ENCODE measurements at regions not wholly inside any gene's neighbourhood (a gene's known extent, or its start where the extent isn't known, plus 50 kb on each side); places are given as distances from the start of the nearest gene placed in this dataset.

GRCh38 chr14:28913056-28913455 is 146.5 kb downstream of the FOXG1 start:
- intact Hi-C loops (cut with micrococcal nuclease) (no loop called here), in situ Hi-C loops (cut with MboI) (no loop called here)
- no TSS peak for BruUV-seq (replicated peaks)
- 25% methylated on average over 1 of the region's 1 CpG for WGBS (ENCODE audit: insufficient coverage, low coverage, missing lambda C conversion rate)
- Histone ChIP-seq H3K4me3 (no peak overlapping the region), H3K9me3 (replicated peaks; ENCODE audit: control insufficient read depth, insufficient read depth, low read depth, low read length) (no peaks in the 10 kb centered on the region), H3K79me2 (ENCODE audit: control insufficient read depth, insufficient read depth, low read length) (no peaks in the 10 kb centered on the region), H4K20me1 (replicated peaks; ENCODE audit: control insufficient read depth, insufficient read depth, low read length) (no peaks in the 10 kb centered on the region), H3K9me1 (ENCODE audit: control insufficient read depth, insufficient read depth, low read length) (no peaks in the 10 kb centered on the region), H3K4me1 (replicated peaks in 1 of 2; ENCODE audit: control insufficient read depth in 2 of 2, insufficient read depth in 2 of 2, low read length in 2 of 2) (no peaks in the 10 kb centered on the region), H3K27me3 (ENCODE audit: control insufficient read depth in 2 of 2, insufficient read depth in 2 of 2, low read length in 2 of 2) (no peaks in the 10 kb centered on the region), H2AFZ (ENCODE audit: low read depth, low read length) (no peak overlapping the region), H3K27ac (ENCODE audit: extremely low read depth, low read depth, low read length) (no peak overlapping the region), H3K4me2 (ENCODE audit: insufficient read depth, low read length) (no peak overlapping the region), H3K9ac (ENCODE audit: insufficient read depth in 1 of 2, low read depth in 2 of 2, low read length in 2 of 2) (no peak overlapping the region), H3K36me3 (ENCODE audit: control insufficient read depth, insufficient read depth, low read length) (no peaks in the 10 kb centered on the region)
- FAIRE-seq: no peak
- POLR2A ChIA-PET: no interaction called here
- ATAC-seq: no peak
- CTCF ChIA-PET (ENCODE audit: low intra/inter-chr PET ratio): no interaction called here
- DNase-seq (ENCODE audit: extremely low read depth in 1 of 4, low spot score in 3 of 4): no peak
- no peak for TF ChIP-seq MYC (IDR thresholded peaks at IDR 0.05; ENCODE audit: low read depth, low read length)
- TF ChIP-seq MYC (CRISPR knock-in tag; IDR thresholded peaks at IDR 0.05; ENCODE audit: borderline replicate concordance, low read depth): no peak
- no peak for TF ChIP-seq E2F1 (CRISPR knock-in tag; IDR thresholded peaks at IDR 0.05)
- no peak for TF ChIP-seq CAMTA2 (CRISPR knock-in tag; conservative IDR thresholded peaks at IDR 0.05)
- TF ChIP-seq ZNF592 (IDR thresholded peaks at IDR 0.05): no peak
- TF ChIP-seq CEBPG (CRISPR knock-in tag; IDR thresholded peaks at IDR 0.05): no peak
- peak in 1 of 2 experiments; percentile 53; a peak in 2 of 4 replicates for TF ChIP-seq CEBPG (tag; conservative IDR thresholded peaks at IDR 0.05 in 1 of 2, IDR thresholded peaks at IDR 0.05 in 1 of 2)
- no peak for TF ChIP-seq ARID3B (CRISPR knock-in tag; IDR thresholded peaks at IDR 0.05; ENCODE audit: borderline replicate concordance)
- no peak for TF ChIP-seq ZNF174 (CRISPR knock-in tag; IDR thresholded peaks at IDR 0.05)
- no peak for TF ChIP-seq FOSL1 (tag; conservative IDR thresholded peaks at IDR 0.05)
- peak; percentile 28; the same call in 1 of the 2 replicates for TF ChIP-seq ATF3 (IDR thresholded peaks at IDR 0.05)
- TF ChIP-seq ATF3 (CRISPR knock-in tag; conservative IDR thresholded peaks at IDR 0.05): no peak
- no peak for TF ChIP-seq KDM4B (IDR thresholded peaks at IDR 0.05; ENCODE audit: borderline replicate concordance in 2 of 2, low read depth in 1 of 2)
- peak; percentile 34 to 59; a peak in 2 of 4 replicates for TF ChIP-seq TRIM24 (IDR thresholded peaks at IDR 0.05)
- TF ChIP-seq KAT8 (IDR thresholded peaks at IDR 0.05; ENCODE audit: low read depth): no peak
- TF ChIP-seq IRF2 (CRISPR knock-in tag; IDR thresholded peaks at IDR 0.05): no peak
